ENCODE measurements at regions not wholly inside any gene's neighbourhood (a gene's known extent, or its start where the extent isn't known, plus 50 kb on each side); places are given as distances from the start of the nearest gene placed in this dataset.

DNA sequence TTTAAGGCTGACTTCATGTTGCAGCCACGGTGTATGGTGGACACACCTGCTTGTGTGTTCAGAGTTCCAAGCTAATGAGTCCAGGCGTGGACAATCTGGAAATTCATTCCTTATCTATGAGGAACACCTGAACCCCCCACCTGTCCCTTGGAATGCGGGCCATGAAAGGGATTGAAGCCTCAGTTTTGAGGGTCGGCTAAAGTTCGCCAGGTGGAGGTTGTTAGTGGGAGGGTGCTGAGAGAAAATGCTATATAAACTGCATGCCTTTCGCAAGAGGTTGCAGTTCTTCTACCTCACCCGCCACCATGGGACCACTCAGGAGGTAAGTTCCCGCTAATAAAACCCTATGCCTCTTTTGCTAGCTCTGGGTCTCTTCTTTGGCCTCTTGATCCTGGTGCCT, 348.0 kb downstream of the BCL11B start:
- TF ChIP-seq CTCF (IDR thresholded peaks at IDR 0.05) (no peak), ATF3 (CRISPR knock-in tag; conservative IDR thresholded peaks at IDR 0.05) (no peak), TEAD4 (CRISPR knock-in tag; IDR thresholded peaks at IDR 0.05) (no peak), FOXK1 (CRISPR knock-in tag; IDR thresholded peaks at IDR 0.05) (no peak), ESRRA (CRISPR knock-in tag; IDR thresholded peaks at IDR 0.05; ENCODE audit: borderline replicate concordance) (no peak), IRF1 (CRISPR knock-in tag; IDR thresholded peaks at IDR 0.05) (no peak), MAX (CRISPR knock-in tag; IDR thresholded peaks at IDR 0.05) (no peak)
- TF ChIP-seq, protein P1, sequence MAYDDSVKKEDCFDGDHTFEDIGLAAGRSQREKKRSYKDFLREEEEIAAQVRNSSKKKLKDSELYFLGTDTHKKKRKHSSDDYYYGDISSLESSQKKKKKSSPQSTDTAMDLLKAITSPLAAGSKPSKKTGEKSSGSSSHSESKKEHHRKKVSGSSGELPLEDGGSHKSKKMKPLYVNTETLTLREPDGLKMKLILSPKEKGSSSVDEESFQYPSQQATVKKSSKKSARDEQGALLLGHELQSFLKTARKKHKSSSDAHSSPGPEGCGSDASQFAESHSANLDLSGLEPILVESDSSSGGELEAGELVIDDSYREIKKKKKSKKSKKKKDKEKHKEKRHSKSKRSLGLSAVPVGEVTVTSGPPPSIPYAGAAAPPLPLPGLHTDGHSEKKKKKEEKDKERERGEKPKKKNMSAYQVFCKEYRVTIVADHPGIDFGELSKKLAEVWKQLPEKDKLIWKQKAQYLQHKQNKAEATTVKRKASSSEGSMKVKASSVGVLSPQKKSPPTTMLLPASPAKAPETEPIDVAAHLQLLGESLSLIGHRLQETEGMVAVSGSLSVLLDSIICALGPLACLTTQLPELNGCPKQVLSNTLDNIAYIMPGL (CRISPR knock-in tag; IDR thresholded peaks at IDR 0.05): no peak
- TF ChIP-seq, protein P2, sequence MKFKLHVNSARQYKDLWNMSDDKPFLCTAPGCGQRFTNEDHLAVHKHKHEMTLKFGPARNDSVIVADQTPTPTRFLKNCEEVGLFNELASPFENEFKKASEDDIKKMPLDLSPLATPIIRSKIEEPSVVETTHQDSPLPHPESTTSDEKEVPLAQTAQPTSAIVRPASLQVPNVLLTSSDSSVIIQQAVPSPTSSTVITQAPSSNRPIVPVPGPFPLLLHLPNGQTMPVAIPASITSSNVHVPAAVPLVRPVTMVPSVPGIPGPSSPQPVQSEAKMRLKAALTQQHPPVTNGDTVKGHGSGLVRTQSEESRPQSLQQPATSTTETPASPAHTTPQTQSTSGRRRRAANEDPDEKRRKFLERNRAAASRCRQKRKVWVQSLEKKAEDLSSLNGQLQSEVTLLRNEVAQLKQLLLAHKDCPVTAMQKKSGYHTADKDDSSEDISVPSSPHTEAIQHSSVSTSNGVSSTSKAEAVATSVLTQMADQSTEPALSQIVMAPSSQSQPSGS (CRISPR knock-in tag; IDR thresholded peaks at IDR 0.05; ENCODE audit: borderline replicate concordance, low read depth): no peak

All from WTC11 (cell line).